ENCODE measurements at regions not wholly inside any gene's neighbourhood (a gene's known extent, or its start where the extent isn't known, plus 50 kb on each side); places are given as distances from the start of the nearest gene placed in this dataset.
"Not testable (repeated sequence)": the region's sequence is repeated elsewhere in the genome, so short reads cannot be mapped to it uniquely, and the experiment has no call there.

DNA sequence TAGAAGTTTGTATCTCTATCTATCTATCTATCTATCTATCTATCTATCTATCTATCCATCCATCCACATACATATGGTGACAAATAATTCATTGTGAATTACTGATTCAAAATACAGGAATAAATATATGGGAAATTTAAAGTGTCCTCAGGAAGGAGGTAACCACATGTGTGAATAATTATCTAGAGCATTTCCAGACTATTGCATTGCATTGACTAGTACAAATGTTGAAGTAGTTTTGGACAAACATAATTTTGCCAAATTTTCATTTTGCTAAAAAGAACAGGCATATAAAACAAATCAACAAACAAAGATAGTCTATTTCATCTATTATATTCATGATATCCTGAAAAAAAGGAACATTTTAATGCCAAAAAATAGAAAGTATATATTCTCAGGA, 192.7 kb downstream of the UTRN start:
- no peak for DNase-seq (ENCODE audit: low spot score)

DNA sequence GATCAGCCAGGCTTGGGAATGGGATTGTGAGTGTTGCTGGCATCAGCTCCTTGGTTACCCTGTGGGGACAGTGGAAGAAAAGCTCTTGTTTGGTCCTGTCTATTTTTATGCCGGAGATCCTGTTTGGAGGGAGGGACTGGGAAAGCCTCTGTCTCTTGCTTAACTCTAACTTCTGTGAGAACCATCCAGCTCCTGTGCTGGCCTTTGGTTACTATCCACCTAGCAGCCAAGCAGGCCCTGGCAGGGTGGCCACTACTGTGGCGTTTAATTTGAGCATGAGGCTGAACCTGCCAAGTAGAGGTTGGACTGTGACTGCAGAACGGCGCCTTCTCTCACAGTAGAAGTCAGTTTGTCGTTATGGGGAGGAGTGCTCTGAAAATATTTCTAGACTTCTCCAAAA, 193.3 kb downstream of the UTRN start:
- no peak for DNase-seq (ENCODE audit: low spot score)

DNA sequence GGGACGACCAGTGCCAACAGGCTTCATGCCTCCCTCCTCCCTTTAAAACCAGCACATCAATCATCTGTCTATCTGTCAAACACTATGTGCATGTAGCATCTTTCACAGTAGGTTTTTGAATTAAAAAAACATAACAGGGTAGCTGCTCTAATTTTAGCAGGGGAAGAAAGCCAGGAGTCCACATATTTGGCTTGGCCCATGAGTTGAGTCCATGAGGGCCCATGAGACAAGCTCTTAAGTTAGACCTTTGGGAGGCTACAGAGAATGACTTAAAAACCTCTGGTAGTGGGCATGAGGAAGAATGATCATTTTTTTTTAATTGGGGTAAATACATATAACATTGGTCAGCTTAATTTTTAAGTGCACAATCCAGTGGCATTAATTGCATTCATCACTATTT, 194.9 kb downstream of the UTRN start:
- DNase-seq (ENCODE audit: low spot score): no peak

DNA sequence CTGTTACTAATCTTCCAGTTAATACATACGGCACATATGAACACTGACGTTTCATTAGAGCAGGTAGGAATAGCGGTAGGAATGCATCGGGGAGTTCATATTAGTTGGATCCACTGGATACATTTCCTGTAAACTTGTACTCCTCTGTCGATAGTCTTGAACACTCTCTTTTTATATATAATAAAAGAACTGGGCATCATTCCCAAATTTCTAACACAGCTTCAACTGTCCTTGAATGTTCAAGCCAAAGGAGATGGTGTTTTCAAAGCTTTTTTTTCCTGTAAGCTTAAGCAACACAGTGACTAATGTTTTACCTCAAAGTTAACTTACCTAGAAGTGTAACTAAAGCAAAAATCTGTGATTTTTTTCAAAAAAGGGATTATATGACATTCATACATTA, 195.3 kb downstream of the UTRN start:
- no peak for DNase-seq (ENCODE audit: low spot score)

DNA sequence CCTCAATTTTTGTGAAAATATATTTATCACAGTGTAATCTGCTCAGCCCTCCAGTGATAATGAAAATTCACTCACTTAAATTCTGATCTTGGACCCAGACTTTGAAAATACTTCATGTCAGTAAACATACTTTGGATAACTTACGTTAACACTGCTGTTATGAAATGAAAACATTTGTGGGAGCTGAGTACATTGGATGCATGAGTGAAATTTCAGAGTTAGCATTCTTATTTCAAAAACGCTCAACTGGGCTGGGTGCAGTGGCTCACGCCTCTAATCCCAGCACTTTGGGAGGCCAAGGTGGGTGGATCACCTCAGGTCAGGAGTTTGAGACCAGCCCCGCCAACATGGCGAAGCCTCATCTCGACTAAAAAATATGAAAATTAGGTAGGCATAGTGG, 196.4 kb downstream of the UTRN start:
- no peak for DNase-seq (ENCODE audit: low spot score)

DNA sequence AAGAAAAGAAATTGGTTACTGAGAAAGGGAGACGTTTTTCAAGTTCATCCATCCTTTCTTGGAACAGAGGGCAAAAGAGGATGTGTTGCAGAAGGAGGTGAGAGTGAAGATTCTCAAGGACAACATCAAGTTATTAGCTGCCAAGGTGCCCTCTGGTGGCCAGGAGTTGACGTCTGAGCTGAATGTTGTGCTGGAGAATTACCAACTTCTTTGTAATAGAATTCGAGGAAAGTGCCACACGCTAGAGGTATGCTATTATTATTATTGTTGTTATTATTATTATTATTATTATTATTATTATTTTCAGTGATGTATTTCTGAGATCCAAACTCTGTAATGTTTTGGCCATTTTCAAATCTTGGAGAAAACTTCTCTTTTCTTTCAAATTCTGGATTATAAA, 197.0 kb downstream of the UTRN start:
- peak; percentile 65 for DNase-seq (ENCODE audit: low spot score)

DNA sequence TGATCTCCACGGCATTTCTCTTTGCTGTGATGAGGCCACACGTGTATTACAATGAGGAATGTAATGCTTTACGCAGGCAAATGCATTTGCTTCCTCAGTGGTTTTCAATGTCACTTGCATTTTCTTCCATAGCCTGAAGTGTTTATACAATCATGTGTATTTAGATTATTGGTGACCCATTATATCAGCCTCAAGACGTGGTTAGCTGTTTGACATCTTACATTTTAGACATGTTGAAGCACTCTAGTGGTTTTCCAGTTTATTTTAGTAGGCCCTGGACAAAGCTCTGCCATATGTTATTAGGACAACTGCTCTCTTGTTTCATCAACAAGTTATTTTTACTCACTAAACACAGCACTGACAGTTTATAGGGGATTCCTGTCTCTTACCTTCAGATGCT, 200.4 kb downstream of the UTRN start:
- no peak for DNase-seq (ENCODE audit: low spot score)

DNA sequence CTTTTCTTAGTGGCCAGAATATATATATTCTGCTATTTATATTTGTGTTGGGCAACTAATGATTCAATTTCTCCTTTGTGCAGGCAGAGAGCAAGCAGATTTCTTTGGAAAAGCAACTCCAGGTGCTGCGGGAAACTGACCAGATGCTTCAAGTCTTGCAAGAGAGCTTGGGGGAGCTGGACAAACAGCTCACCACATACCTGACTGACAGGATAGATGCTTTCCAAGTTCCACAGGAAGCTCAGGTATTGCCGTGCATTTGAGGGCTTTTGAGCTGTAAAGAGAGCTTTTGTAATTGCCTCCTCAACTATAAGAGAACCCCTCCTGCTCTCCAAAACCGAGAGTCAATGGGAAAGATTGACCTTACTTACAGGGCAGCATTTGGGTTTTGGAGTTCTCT, 203.5 kb downstream of the UTRN start:
- DNase-seq (ENCODE audit: low spot score): no peak

DNA sequence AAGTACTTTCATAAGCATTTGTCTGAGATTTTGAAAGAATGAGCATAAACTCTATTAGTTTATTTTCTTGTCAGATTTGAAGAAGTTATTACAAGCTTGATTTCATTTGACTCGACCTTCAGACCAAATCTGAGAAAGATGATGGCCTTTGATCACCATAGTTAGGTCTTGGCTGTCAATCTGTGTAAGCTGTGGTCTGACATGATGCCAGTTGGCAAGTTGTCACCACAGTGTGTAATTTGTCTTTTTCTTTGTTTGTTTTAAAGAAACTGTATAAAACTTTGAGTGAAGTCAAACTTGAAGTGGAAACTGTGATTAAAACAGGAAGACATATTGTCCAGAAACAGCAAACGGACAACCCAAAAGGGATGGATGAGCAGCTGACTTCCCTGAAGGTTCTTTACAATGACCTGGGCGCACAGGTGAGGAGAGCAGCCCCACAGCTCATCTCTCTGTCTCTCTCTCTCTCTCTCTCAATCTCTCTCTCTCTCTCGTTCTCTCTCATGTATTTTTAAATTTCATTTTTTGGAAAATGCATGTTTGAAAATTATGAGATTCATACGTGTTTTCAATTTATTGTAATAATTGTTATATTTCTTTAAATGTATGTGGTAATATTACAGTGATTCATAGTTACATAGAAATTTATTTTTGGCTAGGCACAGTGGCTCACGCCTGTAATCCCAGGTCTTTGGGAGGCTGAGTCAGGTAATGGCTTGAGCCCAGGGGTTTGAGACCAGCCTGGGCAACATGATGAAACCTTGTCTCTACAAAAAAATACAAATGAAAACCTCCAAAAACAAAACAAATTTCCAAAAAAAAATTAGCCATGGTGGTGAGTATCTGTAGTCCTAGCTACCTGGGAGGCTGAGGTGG, 208.1 kb downstream of the UTRN start:
- no peak for DNase-seq (ENCODE audit: low spot score)

DNA sequence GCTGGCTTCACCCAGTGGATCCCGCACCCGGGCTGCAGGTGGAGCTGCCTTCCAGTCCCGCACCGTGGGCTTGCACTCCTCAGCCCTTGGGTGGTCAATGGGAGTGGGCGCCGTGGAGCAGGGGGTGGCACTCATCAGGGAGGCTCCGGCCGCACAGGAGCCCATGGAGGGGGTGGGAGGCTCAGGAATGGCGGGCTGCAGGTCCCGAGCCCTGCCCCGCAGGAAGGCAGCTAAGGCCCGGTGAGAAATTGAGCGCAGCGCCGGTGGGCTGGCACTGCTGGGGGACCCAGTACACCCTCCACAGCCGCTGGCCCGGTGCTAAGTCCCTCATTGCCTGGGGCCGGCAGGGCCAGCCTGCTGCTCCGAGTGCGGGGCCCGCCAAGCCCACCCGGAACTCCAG, 209.9 kb downstream of the UTRN start:
- not testable (repeated sequence) for DNase-seq (ENCODE audit: low spot score)

DNA sequence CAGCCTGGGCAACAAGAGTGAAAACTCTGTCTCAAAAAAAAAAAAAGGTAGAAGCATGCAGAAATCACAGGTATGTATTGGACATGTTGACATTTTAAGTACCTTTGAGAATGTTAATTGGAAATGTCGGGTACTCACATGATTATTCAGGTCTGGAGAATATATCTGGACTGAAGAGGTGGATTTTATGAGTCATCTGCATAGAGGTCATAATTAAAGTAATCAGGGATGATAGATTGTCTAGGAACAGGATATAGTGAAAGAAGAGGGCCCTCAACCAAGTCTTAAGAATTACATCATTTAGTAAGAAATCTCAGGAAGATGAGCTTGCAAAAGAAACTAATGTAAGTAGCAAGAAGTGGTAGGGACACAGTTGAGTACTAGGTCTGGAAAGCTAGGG, 212.5 kb downstream of the UTRN start:
- DNase-seq (ENCODE audit: low spot score): no peak

DNA sequence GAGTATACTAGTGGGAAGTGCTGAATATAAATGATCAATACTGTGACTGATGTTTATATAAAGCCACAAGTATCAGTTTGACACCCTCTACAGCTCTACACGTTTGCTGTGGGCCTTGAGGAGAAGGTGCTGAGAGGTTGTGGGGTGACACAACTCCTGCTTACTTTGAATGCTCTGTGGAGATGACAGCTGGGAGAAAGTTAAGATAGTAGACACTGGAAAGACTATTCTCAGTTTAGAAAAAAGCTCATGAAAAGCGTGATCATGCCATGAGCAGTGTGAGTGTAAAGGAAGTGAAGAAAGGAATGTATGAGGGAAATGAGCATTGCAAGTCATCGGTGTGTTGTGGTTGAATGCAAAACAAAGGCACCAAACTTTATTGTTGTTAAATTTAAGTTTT, 215.8 kb downstream of the UTRN start:
- no peak for DNase-seq (ENCODE audit: low spot score)

DNA sequence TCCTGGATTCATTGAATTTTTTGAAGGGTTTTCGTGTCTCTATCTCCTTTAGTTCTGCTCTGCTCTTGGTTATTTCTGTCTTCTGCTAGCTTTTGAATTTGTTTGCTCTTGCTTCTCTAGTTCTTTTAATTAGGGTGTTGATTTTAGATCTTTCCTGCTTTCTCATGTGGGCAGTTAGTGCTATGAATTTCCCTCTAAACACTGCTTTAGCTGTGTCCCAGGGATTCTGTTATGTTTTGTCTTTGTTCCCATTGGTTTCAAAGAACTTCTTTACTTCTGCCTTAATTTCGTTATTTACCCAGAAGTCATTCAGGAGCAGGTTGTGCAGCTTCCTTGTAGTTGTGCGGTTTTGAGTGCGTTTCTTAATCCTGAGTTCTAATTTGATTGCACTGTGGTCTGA, 220.1 kb downstream of the UTRN start:
- not testable (repeated sequence) for DNase-seq (ENCODE audit: low spot score)

DNA sequence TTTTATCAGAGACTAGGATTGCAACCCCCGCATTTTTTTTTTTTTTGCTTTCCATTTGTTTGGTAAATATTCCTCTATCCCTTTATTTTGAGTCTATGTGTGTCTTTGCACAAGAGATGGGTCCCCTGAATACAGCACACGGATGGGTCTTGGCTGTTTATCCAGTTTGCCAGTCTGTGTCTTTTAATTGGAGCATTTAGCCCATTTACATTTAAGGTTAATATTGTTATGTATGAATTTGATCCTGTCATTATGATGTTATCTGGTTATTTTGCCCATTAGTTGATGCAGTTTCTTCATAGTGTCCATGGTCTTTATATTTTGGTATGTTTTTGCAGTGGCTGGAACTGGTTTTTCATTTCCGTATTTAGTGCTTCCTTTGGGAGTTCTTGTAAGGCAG, 220.9 kb downstream of the UTRN start:
- not testable (repeated sequence) for DNase-seq (ENCODE audit: low spot score)

DNA sequence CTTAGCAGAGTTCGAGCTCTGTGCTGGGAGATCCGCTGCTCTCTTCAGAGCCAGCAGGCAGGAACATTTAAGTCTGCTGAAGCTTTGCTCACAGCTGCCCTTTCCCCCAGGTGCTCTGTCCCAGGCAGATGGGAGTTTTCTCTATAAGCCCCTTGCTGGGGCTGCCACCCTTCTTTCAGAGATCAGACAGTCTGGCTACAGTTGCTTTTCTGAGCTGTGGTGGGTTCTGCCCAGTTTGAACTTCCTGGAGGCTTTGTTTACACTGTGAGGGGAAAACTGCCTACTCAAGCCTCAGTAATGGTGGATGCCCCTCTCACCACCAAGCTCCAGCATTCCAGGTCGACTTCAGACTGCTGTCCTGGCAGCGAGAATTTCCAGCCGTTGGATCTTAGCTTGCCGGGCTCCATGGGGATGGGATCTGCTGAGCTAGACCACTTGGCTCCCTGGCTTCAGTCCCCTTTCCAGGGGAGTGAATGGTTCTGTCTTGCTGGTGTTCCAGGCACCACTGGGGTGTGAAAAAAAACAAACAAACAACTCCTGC, 222.7 kb downstream of the UTRN start:
- not testable (repeated sequence) for DNase-seq (ENCODE audit: low spot score)

DNA sequence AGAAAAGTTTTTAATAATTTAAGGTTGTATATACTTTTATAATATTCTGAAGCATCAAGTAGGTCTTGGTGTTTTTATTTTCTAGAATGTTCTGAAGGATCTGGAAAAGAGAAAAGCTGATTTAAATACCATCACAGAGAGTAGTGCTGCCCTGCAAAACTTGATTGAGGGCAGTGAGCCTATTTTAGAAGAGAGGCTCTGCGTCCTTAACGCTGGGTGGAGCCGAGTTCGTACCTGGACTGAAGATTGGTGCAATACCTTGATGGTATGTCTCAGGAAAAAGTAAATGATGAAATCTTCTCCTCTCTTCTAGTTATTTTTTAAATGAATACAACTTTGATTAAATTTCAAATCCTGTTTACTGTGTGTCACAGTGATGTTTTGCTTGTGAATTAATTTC, 225.7 kb downstream of the UTRN start:
- DNase-seq (ENCODE audit: low spot score): no peak

DNA sequence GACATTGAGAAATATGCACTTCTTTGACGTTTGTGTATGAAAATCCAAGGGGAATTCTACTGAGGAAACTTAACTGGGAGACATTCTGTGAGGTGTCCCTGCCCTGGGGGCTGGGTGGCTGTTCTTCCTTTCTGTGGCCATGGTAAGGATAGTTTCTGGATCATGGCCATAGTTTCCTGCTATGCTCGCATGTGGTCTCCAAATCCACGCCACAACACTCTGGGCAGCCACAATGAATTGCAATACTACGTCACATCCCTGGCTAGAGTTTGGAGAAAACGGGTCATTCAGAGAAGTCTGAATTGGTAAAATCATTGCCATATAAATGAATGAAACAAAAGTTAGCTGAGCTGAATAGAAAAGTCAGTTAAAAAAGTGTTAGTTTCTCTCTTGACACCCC, 230.6 kb downstream of the UTRN start:
- no peak for DNase-seq (ENCODE audit: low spot score)

DNA sequence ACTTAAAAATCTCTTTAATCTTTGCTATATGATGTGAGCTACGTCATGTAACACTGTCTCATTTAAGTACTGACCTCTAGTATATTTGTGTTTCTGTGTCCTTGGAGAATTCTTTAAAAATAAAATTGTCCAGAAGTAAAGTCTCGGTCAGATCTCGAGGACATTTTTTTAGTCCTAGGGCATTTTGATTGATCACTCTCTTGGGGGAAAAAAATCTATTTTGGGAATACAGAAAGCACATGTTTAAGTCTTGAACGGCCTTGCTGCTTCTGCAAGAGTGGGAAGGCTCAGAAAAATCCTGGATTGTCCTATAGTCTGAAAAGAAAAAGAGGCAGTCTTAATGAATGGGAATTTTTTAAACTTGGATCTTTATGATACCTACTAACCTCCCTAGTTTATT, 234.3 kb downstream of the UTRN start:
- no peak for DNase-seq (ENCODE audit: low spot score)

DNA sequence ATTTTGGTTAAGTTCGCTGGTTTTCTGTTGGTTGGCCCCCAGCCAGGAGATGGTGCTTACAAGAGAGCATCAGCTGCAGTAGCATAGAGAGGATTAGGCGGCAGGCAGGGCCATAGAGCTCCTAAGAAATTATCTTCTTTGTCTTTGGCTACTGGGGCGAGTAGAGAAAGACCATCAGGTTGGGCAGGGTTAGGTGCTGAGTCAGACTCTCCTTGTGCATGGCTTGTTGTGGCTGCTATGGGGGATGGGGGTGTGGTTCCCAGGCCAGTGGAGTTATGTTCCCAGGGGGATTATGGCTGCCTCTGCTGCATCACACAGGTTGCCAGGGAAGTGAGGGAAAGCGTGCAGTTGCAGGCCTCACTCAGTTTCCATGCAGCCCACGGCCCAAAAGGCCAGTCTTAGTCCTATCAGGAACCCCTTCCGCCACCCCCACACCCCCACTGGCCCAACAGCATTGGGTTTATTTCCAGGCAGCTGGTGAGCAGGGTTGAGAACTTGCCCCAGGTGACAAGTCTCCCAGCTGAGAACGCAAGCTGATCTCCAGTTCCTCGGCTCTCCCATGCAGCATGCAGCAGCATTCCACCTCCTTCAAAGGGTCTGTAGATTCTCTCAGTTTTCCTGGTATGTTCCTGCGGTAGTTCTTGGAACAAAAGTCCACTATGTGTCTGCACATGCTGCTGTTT, 243.7 kb downstream of the UTRN start:
- DNase-seq (ENCODE audit: low spot score): no peak

DNA sequence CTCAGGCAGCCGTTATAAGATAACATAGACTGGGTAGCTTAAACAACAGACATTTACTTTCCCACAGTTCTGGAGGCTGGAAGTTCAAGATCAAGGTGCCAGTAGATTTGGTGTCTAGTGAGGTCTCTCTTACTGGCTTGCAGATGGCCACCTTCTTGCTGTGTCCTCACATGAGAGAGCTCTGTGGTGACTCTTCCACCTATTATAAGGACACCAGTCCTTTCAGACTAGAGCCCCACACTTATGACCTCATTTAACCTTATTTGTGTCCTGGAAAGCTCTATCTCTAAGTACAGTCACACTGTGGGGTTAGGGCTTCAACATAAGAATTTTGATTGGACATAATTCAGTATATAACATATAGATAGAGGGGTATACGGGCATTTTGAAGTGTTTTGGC, 245.0 kb downstream of the UTRN start:
- DNase-seq (ENCODE audit: low spot score): no peak

DNA sequence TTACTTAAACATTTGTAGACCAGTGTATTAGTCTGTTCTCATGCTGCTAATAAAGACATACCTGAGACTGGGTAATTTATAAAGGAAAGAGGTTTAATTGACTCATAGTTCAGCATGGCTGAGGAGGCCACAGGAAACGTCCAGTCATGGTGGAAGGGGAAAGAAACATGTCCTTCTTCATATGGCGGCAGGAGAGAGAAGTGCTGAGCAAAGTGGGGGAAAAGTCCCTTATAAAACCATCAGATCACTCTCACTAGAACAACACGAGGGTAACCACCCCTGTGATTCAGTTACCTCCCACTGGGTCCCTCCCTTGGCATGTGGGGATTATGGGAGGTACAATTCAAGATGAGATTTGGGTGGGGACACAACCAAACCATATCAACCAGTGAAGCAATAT, 247.1 kb downstream of the UTRN start:
- not testable (repeated sequence) for DNase-seq (ENCODE audit: low spot score)

DNA sequence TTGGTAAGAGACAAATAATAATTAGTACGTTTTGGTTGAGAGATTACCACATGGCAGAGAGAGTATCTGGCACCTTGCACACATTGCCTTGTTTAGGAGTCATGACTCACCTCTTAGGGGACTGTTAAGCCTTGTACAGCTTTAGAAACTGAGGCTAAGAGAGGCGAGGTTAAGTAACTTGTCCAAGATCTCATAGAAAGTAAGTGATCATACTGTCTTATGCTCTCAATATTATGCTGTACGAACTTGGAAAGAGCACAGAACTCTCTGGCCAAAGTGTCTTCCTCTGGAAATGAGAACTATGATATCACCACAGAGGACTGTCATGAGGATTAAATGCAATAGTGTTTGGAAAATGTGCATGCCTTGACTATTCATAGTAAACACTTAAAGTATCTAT, 249.0 kb downstream of the UTRN start:
- no peak for DNase-seq (ENCODE audit: low spot score)

DNA sequence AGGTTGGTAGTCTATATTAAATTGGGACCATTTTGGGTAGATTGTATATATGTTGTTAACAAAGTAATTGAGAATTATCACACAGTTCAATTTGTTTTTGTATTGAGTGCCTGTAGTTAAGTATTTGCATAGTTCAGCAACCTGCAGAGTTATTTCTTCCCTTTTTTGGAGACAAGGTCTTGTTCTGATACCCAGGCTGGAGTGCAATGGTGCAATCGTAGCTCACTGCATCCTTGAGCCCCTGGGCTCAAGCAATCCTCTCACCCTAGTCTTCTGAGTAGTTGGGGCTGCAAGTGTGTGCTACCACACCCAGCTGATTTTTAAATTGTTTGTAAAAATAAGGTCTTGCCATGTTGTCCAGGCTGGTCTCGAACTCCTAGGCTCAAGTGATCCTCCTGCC, 250.5 kb downstream of the UTRN start:
- DNase-seq (ENCODE audit: low spot score): no peak

All from germinal center (tissue), 1 donor.